Naive thymus-derived CD8-positive, alpha-beta T cell (primary cell): ENCODE measurements at regions not wholly inside any gene's neighbourhood (a gene's known extent, or its start where the extent isn't known, plus 50 kb on each side); places are given as distances from the start of the nearest gene placed in this dataset.
A peak's percentile ranks its signal among the peaks of the same experiment; 100 is the strongest.
"Not testable (repeated sequence)": the region's sequence is repeated elsewhere in the genome, so short reads cannot be mapped to it uniquely, and the experiment has no call there.

ENCODE experiments used
- ATAC-seq, 2 donors: fragments of 150-1000 bp; cut with Tn5 transposase in 1 of 2; sonication (Bioruptor Pico), chemical (Tn5 transposase) in 1 of 2; 1 replicate in 1 of 2; 2 replicates in 1 of 2; pipeline ENCODE4 v1.10.0; 2021; ENCODE audit warnings: mild to moderate bottlenecking in 2 of 2, moderate library complexity in 2 of 2
- POLR2A ChIA-PET: fragments of 350-600 bp; sonication (Branson Sonifier 250); formaldehyde crosslinking; loops from one replicate; lab custom pipeline; 2021; ENCODE audit warnings: antibody characterized with exemption; lab: Charles Lee
- DNase-seq, 10 donors: peaks; one replicate each; pipeline versions ENCODE4 v3.0.0 to v3.0.0-alpha.2; 2020 to 2022
- H3K27ac Mint-ChIP-seq, 10 donors: one replicate each; pipeline ENCODE4 v1.8.0; 2020 to 2022; ENCODE audit warnings: mild to moderate bottlenecking in 10 of 10, mixed read lengths in 10 of 10, moderate library complexity in 4 of 10, inconsistent platforms in 1 of 10
- H3K27me3 Mint-ChIP-seq, 5 donors: one replicate each; pipeline ENCODE4 v1.8.0; 2021 to 2022; ENCODE audit warnings: mixed read lengths in 5 of 5
- H3K36me3 Mint-ChIP-seq, 3 donors: one replicate each; pipeline ENCODE4 v1.8.0; 2020 to 2022; ENCODE audit warnings: mixed read lengths in 3 of 3, mild to moderate bottlenecking in 2 of 3, inconsistent platforms in 1 of 3
- H3K4me1 Mint-ChIP-seq, 4 donors: one replicate each; pipeline ENCODE4 v1.8.0; 2021 to 2022; ENCODE audit warnings: mixed read lengths in 4 of 4
- H3K4me3 Mint-ChIP-seq, 10 donors: one replicate each; pipeline ENCODE4 v1.8.0; 2020 to 2022; ENCODE audit warnings: mild to moderate bottlenecking in 10 of 10, mixed read lengths in 10 of 10, moderate library complexity in 6 of 10, inconsistent platforms in 1 of 10
- H3K9me3 Mint-ChIP-seq, 9 donors: one replicate each; pipeline ENCODE4 v1.8.0; 2020 to 2022; ENCODE audit warnings: mixed read lengths in 9 of 9, mild to moderate bottlenecking in 3 of 9, inconsistent platforms in 1 of 9, moderate library complexity in 1 of 9

DNA sequence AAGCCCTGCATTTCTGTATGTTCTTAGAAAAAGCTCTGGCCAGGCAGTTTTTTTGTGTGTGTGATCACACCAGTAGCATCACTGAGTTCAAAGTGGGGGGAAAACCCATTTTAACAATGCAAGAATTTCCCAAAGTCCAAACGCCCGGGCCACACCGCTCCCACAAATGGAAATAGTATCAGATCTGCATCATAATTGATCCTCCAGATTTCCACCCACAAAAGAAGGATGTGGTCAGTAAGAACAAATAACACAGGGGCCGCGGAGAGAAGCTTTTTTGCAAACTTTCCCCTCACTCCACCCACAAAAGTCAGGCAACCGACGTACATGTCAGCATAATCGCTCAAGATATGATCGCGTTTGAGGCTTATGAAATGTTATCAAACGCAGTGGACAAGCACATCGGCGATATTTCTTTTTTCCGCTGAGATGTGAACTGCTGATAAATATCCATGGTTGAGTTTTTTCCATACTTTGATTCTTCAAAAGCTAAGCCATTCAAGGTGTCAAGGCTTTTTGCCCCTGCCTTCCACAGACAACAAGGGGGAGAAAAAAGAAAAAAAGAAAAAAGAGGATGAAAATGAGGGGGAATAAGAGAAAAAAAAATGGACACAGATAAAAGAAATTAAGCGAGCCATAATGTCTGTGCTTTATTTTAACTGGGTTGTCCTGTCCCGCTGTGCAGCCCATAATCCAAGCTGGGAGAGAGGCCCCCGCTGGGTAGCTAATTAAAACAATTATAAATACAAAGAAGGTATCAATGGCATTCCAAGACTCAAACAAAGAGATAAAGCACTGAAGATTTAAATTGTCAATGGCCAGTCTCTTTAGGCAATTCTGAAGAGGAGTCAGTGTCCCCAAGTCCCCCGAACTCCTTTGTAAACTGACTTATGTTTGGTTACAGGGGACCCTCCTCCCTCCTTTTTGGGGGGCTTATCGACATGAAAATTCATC, 143.5 kb downstream of the ZFP64 start:
- POLR2A ChIA-PET = no interaction called here
- no peaks in the 10 kb centered on the region for H3K36me3 Mint-ChIP-seq
- H3K4me3 Mint-ChIP-seq = peak overlapping the region in 4 of 10 donors; percentile 7 to 27 (median 13)
- H3K9me3 Mint-ChIP-seq = no peaks in the 10 kb centered on the region
- H3K4me1 Mint-ChIP-seq = peaks cover 4 to 17% (median 10%) of the 10 kb centered on the region in 4 donors
- H3K27ac Mint-ChIP-seq = peak overlapping the region in 5 of 10 donors; percentile 2 to 72 (median 62)
- H3K27me3 Mint-ChIP-seq = peaks cover 0 to 3% (median 0%) of the 10 kb centered on the region in 5 donors
- DNase-seq (peak in 5 of 10 donors; percentile 2 to 26 (median 7)), ATAC-seq (peak in 1 of 2 donors; percentile 62)

DNA sequence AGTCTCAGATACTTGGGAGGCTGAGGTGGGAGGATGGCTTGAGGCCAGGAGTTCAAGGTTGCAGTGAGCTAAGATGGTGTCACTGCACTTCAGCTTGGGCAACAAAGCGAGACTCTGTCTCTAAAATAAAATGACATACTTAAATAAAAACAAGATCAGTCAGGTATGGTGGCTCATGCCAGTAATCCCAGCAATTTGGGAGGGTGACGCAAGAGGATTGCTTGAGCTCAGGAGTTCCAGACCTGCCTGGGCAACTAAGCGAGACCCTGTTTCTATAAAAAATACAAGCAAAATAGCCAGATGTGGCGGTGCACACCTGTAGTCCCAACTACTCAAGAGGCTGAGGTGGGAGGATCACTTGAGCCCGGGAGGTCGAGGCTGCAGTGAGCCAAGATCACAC, 149.6 kb downstream of the ZFP64 start:
- POLR2A ChIA-PET = no interaction called here
- no peaks in the 10 kb centered on the region for H3K4me1 Mint-ChIP-seq
- no peak for DNase-seq
- H3K36me3 Mint-ChIP-seq = no peaks in the 10 kb centered on the region
- peaks cover 0 to 2% (median 0%) of the 10 kb centered on the region in 5 donors for H3K27me3 Mint-ChIP-seq
- no peaks in the 10 kb centered on the region for H3K9me3 Mint-ChIP-seq
- no peak for ATAC-seq
- H3K4me3 Mint-ChIP-seq = no peak overlapping the region
- peak overlapping the region in 1 of 10 donors; percentile 51 for H3K27ac Mint-ChIP-seq

DNA sequence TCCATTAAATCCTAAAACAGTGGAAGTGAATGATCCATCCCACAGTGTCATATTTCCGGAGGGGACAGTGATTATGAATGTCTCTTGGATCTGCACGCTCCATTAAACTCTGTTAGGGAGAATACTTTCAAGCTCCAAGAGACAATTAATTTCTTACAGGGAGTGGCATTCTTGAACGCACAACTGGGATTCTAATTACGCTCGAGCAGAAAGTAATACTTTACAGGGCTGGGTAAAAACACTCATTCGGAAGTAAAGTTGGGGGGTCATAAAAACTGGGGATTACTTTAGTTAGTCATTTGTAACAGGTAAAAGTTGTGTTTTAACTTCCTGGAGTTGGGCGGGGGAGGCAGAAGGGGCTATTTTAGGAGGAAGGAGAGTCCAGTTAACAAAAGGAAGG, 151.8 kb downstream of the ZFP64 start:
- H3K9me3 Mint-ChIP-seq = no peaks in the 10 kb centered on the region
- no peaks in the 10 kb centered on the region for H3K27me3 Mint-ChIP-seq
- no peak for DNase-seq
- POLR2A ChIA-PET = no interaction called here
- H3K4me1 Mint-ChIP-seq = no peaks in the 10 kb centered on the region
- no peaks in the 10 kb centered on the region for H3K36me3 Mint-ChIP-seq
- no peak overlapping the region for H3K4me3 Mint-ChIP-seq
- ATAC-seq = no peak
- no peak overlapping the region for H3K27ac Mint-ChIP-seq

DNA sequence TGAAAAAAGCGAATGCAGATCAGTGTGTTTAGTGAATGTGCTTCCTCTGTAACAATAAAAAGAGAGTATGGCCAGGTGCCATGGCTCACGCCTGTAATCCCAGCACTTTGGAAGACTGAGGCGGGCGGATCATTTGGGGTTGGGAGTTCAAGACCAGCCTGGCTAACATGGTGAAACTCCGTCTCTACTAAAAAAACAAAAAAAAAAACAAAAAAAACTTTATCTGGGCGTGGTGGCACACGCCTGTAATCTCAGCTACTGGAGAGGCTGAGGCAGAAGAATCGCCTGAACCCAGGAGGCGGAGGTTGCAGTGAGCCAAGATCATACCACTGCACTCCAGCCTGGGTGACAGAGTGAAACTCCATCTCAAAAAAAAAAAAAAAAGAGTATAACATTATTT, 152.9 kb downstream of the ZFP64 start:
- not testable (repeated sequence) for ATAC-seq, H3K4me3 Mint-ChIP-seq, H3K36me3 Mint-ChIP-seq, H3K27me3 Mint-ChIP-seq, H3K27ac Mint-ChIP-seq, H3K9me3 Mint-ChIP-seq, DNase-seq, H3K4me1 Mint-ChIP-seq
- POLR2A ChIA-PET = interaction anchor here (0.7 kb wide), 1 partner anchor 9 kb away, joined by 8 read pairs; no protein-coding TSS in a partner anchor

DNA sequence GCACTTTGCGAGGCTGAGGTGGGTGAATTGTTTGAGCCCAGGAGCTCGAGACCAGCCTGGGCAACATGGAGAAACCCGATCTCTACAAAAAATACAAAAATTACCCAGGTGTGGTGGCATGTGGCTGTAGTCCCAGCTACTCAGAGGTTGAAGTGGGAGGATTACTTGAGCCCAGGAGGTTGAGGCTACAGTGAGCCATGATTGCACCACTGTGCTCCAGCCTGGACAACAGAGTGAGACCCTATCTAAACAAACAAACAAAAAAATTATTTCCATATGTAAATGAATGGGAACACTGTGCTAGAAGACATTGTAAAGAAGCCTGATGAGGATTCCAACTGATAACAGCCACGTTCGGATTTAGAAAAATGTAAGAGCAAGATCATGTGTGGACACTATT, 154.2 kb downstream of the ZFP64 start:
- H3K4me3 Mint-ChIP-seq = no peak overlapping the region

DNA sequence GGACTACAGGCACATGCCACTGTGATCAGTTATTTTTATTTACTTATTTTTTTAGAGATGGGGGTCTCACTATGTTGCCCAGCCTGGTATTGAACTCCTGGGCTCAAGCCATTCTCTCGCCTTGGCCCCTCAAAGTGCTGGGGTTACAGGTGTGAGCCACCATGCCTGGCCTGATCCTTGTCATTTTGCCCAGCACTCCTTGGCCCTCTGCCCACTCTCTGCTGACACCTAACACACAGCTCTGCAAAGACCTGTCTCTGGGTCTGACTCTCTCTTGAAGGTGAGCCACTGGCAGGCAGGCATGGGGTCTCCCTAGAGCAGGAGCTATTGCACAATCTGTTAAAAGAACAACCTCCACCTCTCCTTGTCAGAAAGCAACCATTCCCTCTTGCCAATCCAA, 155.6 kb downstream of the ZFP64 start:
- POLR2A ChIA-PET = no interaction called here
- no peaks in the 10 kb centered on the region for H3K27me3 Mint-ChIP-seq
- H3K27ac Mint-ChIP-seq = no peak overlapping the region
- no peaks in the 10 kb centered on the region for H3K9me3 Mint-ChIP-seq
- ATAC-seq = no peak
- DNase-seq = no peak
- H3K36me3 Mint-ChIP-seq = no peaks in the 10 kb centered on the region
- no peak overlapping the region for H3K4me3 Mint-ChIP-seq
- H3K4me1 Mint-ChIP-seq = peaks cover 5 to 14% (median 12%) of the 10 kb centered on the region in 4 donors

More for the DNA sequence above, 154.2 kb downstream of the ZFP64 start:
- ATAC-seq (no peak), DNase-seq (no peak)
- Mint-ChIP-seq H3K4me1 (peaks cover 0 to 4% (median 0%) of the 10 kb centered on the region in 4 donors), H3K9me3 (no peaks in the 10 kb centered on the region), H3K27me3 (no peaks in the 10 kb centered on the region), H3K27ac (no peak overlapping the region), H3K36me3 (no peaks in the 10 kb centered on the region)
- POLR2A ChIA-PET = no interaction called here

DNA sequence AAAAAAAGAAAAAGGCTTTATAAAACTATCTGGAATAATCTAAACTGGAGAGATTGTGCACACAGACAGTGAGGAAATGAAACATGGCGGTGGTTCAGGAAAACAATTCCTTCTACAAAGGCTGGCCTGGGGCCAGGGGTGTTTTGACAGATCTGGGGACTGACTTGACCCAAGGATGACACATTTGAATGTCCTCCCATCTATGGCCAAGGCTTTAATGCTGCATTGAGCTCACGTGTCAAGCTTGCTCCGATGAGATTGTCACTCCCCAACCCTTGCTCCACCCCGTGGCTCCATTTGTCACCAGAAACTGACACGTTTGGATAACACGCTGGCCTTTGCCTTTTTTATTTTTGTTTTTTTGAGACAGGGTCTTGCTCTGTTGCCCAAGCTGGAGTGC, 156.1 kb downstream of the ZFP64 start:
- Mint-ChIP-seq H3K4me3 (no peak overlapping the region), H3K9me3 (no peaks in the 10 kb centered on the region), H3K27ac (no peak overlapping the region), H3K27me3 (peaks cover 0 to 2% (median 0%) of the 10 kb centered on the region in 5 donors), H3K36me3 (no peaks in the 10 kb centered on the region), H3K4me1 (peaks cover 5 to 18% (median 15%) of the 10 kb centered on the region in 4 donors)
- POLR2A ChIA-PET = no interaction called here
- no peak for ATAC-seq
- DNase-seq = no peak

DNA sequence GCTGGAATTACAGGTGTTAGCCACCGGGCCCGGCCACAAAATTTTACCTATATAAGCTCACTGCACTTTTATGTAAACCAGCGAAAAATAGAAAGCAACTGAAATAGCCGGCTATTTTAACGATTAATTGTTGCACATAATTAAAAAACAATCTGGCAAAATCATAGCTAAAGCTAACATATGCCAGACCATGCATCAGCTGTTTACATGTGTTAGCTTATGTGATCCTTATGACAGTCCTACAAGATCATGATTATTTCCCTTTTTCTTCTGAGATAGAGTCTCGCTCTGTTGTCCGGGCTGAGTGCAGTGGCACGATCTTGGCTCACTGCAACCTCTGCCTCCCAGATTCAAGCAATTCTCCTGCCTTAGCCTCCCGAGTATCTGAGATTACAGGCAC, 157.0 kb downstream of the ZFP64 start:
- Mint-ChIP-seq H3K36me3 (no peaks in the 10 kb centered on the region), H3K4me1 (peaks cover 5 to 19% (median 15%) of the 10 kb centered on the region in 4 donors), H3K9me3 (no peaks in the 10 kb centered on the region), H3K4me3 (no peak overlapping the region), H3K27ac (no peak overlapping the region), H3K27me3 (peaks cover 0 to 2% (median 0%) of the 10 kb centered on the region in 5 donors)
- POLR2A ChIA-PET = no interaction called here
- no peak for ATAC-seq
- no peak for DNase-seq

DNA sequence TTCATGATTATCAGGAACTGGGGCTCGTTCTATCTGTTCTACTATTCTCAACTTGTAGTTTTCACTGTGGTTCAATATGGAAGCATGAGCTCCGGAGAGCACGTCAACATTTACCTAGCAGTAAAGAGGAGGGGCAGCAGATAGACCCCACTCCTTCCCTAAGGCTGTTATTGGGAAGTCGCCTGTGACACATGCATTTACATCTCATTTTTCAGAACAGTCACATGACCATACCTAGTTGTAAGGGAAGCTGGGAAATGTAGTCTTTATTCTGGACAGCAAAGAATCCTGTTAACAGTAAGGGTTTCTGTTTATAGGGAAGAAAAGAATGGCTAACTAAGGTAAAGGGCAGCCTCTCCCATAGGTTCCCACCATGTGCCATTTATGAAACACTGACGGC, 158.3 kb downstream of the ZFP64 start:
- Mint-ChIP-seq H3K4me3 (no peak overlapping the region), H3K36me3 (no peaks in the 10 kb centered on the region), H3K27ac (no peak overlapping the region), H3K4me1 (peaks cover 5 to 19% (median 15%) of the 10 kb centered on the region in 4 donors), H3K9me3 (no peaks in the 10 kb centered on the region), H3K27me3 (peaks cover 0 to 2% (median 0%) of the 10 kb centered on the region in 5 donors)
- POLR2A ChIA-PET = no interaction called here
- no peak for DNase-seq
- ATAC-seq = no peak

DNA sequence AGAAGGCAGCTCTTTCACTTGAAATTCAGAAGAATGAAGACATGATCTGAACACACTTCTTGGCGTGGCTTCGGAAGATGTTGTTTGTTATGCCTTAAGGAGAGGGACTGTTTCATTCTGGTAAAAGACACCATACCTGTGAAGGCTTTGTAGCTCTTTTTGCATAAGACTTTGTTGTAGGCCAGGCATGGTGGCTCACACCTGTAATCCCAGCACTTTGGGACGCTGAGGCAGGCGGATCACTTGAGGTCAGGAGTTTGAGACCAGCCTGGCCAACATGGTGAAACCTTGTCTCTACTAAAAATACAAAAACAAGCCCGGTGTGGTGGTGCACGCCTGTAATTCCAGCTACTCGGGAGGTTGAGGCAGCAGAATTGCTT, 159.3 kb downstream of the ZFP64 start:
- POLR2A ChIA-PET = not testable (repeated sequence)

DNA sequence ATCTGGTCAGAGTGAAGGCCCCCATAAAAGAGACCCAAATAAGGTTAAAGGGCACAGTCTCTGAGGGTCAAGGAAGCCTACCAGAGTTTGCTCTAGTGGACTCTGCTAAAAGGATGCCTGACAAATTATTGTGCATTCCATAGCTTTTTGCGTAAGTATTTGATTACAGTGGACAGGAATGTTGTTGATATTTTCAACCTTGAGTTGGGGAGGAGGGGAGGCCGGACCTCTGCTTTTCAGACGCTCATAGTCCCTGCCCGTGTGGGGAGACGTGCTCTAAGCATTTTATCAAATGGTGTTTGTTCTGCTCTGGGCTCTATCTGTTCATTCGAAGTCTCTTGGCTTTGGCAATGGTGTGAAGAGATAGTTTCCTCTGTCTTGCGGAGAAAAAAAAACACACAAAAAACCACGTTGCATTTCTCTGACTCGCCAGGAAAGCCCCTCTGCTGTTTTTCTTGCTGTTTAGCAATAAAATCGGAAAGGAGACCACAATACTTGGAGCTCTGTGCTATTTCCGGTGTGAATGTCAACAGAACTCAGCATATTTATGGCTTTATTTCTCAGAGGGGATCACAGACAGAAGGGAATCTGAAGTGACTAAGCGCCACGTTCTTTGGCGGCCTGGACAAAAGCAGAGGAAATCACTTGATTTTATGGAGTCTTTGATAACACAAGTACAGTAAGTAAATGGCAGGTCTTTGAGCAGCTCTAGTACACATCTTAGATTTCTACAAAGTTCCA, 159.8 kb downstream of the ZFP64 start:
- POLR2A ChIA-PET = no interaction called here
- H3K27me3 Mint-ChIP-seq = peaks cover 0 to 2% (median 0%) of the 10 kb centered on the region in 5 donors
- peak overlapping the region in 6 of 10 donors; percentile 8 to 72 (median 66) for H3K27ac Mint-ChIP-seq
- peak overlapping the region in 6 of 10 donors; percentile 1 to 39 (median 18) for H3K4me3 Mint-ChIP-seq
- ATAC-seq (peak; percentile 14 to 58), DNase-seq (peak in 3 of 10 donors; percentile 16 to 35 (median 17))
- H3K9me3 Mint-ChIP-seq = no peaks in the 10 kb centered on the region
- H3K4me1 Mint-ChIP-seq = peaks cover 5 to 19% (median 15%) of the 10 kb centered on the region in 4 donors
- H3K36me3 Mint-ChIP-seq = no peaks in the 10 kb centered on the region

More for the DNA sequence above, 159.3 kb downstream of the ZFP64 start:
- not testable (repeated sequence) for DNase-seq, H3K9me3 Mint-ChIP-seq, ATAC-seq, H3K36me3 Mint-ChIP-seq, H3K27me3 Mint-ChIP-seq
- Mint-ChIP-seq H3K4me3 (peak overlapping the region in 1 of 10 donors; percentile 18), H3K27ac (peak overlapping the region in 5 of 10 donors; percentile 4 to 70 (median 62)), H3K4me1 (peaks cover 5 to 19% (median 15%) of the 10 kb centered on the region in 4 donors)

DNA sequence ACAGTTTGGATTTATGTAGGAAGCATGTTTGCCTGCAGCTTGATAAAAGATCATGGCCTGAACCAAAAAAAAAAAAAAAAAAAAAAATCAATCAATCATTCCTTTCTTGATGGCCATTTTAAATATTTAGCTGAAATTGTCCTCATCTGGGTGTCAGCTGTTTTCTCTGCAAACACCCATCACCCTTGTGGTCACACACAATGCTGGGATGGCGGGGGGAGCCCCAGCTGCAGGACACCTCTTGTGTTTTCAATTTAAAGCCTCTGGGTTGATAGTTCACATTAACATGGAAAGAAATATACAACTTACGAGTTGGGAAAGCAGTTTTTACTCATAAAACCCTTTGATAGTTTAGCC, 160.4 kb downstream of the ZFP64 start:
- H3K4me1 Mint-ChIP-seq = peaks cover 5 to 19% (median 15%) of the 10 kb centered on the region in 4 donors
- POLR2A ChIA-PET = no interaction called here
- H3K36me3 Mint-ChIP-seq = no peaks in the 10 kb centered on the region
- H3K9me3 Mint-ChIP-seq = no peaks in the 10 kb centered on the region
- H3K27me3 Mint-ChIP-seq = peaks cover 0 to 2% (median 0%) of the 10 kb centered on the region in 5 donors
- H3K4me3 Mint-ChIP-seq = peak overlapping the region in 2 of 10 donors; percentile 1 to 32
- H3K27ac Mint-ChIP-seq = peak overlapping the region in 2 of 10 donors; percentile 54 to 72
- DNase-seq (no peak), ATAC-seq (no peak)

DNA sequence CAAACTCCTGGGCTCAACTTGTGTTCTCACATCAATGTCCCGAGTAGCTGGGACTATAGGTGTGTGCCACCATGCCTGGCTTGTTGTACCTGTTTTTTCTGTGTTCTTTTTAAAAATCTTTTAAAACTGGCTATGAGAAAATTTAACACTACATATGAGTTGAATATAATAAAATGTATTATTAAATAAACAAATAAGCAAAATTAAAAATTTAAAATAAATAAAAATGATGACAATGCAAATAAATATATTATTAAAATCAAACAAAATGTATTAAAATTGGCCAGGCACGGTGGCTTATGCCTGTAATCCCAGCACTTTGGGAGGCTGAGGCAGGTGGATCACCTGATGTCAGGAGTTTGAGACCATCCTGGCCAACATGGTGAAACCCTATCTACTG, 162.4 kb downstream of the ZFP64 start:
- ATAC-seq, H3K27me3 Mint-ChIP-seq, POLR2A ChIA-PET, DNase-seq, H3K27ac Mint-ChIP-seq, H3K36me3 Mint-ChIP-seq, H3K4me3 Mint-ChIP-seq, H3K9me3 Mint-ChIP-seq: not testable (repeated sequence)
- peaks cover 5 to 19% (median 15%) of the 10 kb centered on the region in 4 donors for H3K4me1 Mint-ChIP-seq
